ENCODE measurements at regions not wholly inside any gene's neighbourhood (a gene's known extent, or its start where the extent isn't known, plus 50 kb on each side); places are given as distances from the start of the nearest gene placed in this dataset.

GRCh38 chr9:129377931-129378661 lies 200.0 kb upstream of the IER5L start:
- Histone ChIP-seq H3K9me2 (replicated peaks; ENCODE audit: control insufficient read depth, low read length) (no peaks in the 10 kb centered on the region), H3K9me3 (ENCODE audit: control insufficient read depth, insufficient read depth, low read length) (no peaks in the 10 kb centered on the region), H3K79me2 (ENCODE audit: control insufficient read depth, low read length) (no peaks in the 10 kb centered on the region), H3F3A (ENCODE audit: control insufficient read depth, insufficient read depth) (no peaks in the 10 kb centered on the region), H3K27ac (ENCODE audit: low read depth, low read length) (no peak overlapping the region), H3K4me2 (ENCODE audit: low read length) (no peak overlapping the region), H4K20me1 (ENCODE audit: control insufficient read depth, insufficient read depth, low read depth, low read length) (no peaks in the 10 kb centered on the region), H3K4me1 (ENCODE audit: control insufficient read depth, low read length) (peaks cover 1% of the 10 kb centered on the region; the same call in 1 of the 2 replicates), H3K36me3 (ENCODE audit: control insufficient read depth, low read length) (no peaks in the 10 kb centered on the region), H3K4me3 (ENCODE audit: low read length) (no peak overlapping the region), H3K27me3 (ENCODE audit: control insufficient read depth, low read length) (peaks cover 9% of the 10 kb centered on the region)
- TF ChIP-seq, protein P1, sequence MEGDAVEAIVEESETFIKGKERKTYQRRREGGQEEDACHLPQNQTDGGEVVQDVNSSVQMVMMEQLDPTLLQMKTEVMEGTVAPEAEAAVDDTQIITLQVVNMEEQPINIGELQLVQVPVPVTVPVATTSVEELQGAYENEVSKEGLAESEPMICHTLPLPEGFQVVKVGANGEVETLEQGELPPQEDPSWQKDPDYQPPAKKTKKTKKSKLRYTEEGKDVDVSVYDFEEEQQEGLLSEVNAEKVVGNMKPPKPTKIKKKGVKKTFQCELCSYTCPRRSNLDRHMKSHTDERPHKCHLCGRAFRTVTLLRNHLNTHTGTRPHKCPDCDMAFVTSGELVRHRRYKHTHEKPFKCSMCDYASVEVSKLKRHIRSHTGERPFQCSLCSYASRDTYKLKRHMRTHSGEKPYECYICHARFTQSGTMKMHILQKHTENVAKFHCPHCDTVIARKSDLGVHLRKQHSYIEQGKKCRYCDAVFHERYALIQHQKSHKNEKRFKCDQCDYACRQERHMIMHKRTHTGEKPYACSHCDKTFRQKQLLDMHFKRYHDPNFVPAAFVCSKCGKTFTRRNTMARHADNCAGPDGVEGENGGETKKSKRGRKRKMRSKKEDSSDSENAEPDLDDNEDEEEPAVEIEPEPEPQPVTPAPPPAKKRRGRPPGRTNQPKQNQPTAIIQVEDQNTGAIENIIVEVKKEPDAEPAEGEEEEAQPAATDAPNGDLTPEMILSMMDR (IDR thresholded peaks at IDR 0.05; ENCODE audit: low read depth, low read length, poor library complexity, severe bottlenecking), result no peak
- TF ChIP-seq EZH2phosphoT487 (IDR thresholded peaks at IDR 0.05; ENCODE audit: borderline replicate concordance, low read length), result no peak

- Histone ChIP-seq H3K27me3 (ENCODE audit: control insufficient read depth, low read length) (peaks cover 5% of the 10 kb centered on the region; the same call in 1 of the 2 replicates), H4K20me1 (ENCODE audit: control insufficient read depth, insufficient read depth, low read depth, low read length) (no peaks in the 10 kb centered on the region), H3K4me3 (ENCODE audit: low read length) (no peak overlapping the region), H3K9me3 (ENCODE audit: control insufficient read depth, insufficient read depth, low read length) (no peaks in the 10 kb centered on the region), H3K79me2 (ENCODE audit: control insufficient read depth, low read length) (no peaks in the 10 kb centered on the region), H3K36me3 (ENCODE audit: control insufficient read depth, low read length) (no peaks in the 10 kb centered on the region), H3K27ac (ENCODE audit: low read depth, low read length) (no peak overlapping the region), H3K9me2 (replicated peaks; ENCODE audit: control insufficient read depth, low read length) (no peaks in the 10 kb centered on the region), H3F3A (ENCODE audit: control insufficient read depth, insufficient read depth) (no peaks in the 10 kb centered on the region), H3K4me2 (ENCODE audit: low read length) (no peak overlapping the region), H3K4me1 (ENCODE audit: control insufficient read depth, low read length) (0 out of 2 replicates have a peak, but pooled peaks cover 2% of the 10 kb centered on the region)
- TF ChIP-seq EZH2phosphoT487 (IDR thresholded peaks at IDR 0.05; ENCODE audit: borderline replicate concordance, low read length), result no peak
These were observed 199.1 kb upstream of the IER5L start for GRCh38 chr9:129377181-129377580.

DNA sequence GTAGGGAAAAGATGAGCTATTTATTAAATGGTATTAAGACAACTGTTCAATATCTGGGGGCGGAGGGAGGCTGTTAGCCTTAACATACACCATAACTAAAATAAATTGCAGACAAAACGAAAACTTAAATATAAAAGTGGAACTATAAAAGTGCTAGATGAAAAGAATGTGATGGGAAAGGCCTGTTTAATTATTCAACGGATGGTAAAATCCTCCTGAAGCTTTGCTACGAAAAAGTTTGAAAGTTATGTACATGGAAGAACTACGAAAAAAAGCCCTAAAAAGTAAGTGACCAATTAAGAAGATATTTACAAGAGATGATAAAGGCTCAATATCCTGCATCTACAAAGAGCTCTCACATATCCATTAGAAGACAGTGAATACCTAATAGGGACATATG lies 197.8 kb upstream of the IER5L start:
- Histone ChIP-seq H3K9me3 (ENCODE audit: control insufficient read depth, insufficient read depth, low read length) (no peaks in the 10 kb centered on the region), H3K4me2 (ENCODE audit: low read length) (no peak overlapping the region), H3K27ac (ENCODE audit: low read depth, low read length) (no peak overlapping the region), H3F3A (ENCODE audit: control insufficient read depth, insufficient read depth) (no peaks in the 10 kb centered on the region), H3K27me3 (ENCODE audit: control insufficient read depth, low read length) (peaks cover 5% of the 10 kb centered on the region; the same call in 1 of the 2 replicates), H3K36me3 (ENCODE audit: control insufficient read depth, low read length) (no peaks in the 10 kb centered on the region), H3K4me1 (ENCODE audit: control insufficient read depth, low read length) (0 out of 2 replicates have a peak, but pooled peaks cover 3% of the 10 kb centered on the region), H4K20me1 (ENCODE audit: control insufficient read depth, insufficient read depth, low read depth, low read length) (no peaks in the 10 kb centered on the region), H3K79me2 (ENCODE audit: control insufficient read depth, low read length) (no peaks in the 10 kb centered on the region), H3K9me2 (replicated peaks; ENCODE audit: control insufficient read depth, low read length) (no peaks in the 10 kb centered on the region), H3K4me3 (ENCODE audit: low read length) (no peak overlapping the region)
- no peak for TF ChIP-seq EZH2phosphoT487 (IDR thresholded peaks at IDR 0.05; ENCODE audit: borderline replicate concordance, low read length)
- TF ChIP-seq, protein P1 (IDR thresholded peaks at IDR 0.05; ENCODE audit: low read depth, low read length, poor library complexity, severe bottlenecking), result no peak

DNA sequence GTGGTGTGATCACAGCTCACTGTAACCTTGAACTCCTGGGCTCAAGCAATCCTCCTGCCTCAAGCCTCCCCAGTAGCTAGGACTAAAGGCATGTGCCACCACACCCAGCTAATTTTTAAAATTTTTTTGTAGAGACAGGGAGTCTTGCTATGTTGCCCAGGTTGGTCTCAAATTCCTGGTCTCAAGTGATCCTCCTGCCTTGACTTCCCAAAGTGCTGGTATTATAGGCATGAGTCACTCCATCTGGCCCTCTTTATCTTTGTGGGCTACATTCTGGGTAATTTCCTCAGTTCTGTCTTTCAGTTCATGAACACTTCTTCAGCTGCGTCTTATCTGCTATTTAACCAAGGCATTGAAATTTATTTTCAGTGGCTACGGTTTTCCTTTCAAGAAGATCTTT lies 196.6 kb upstream of the IER5L start:
- Histone ChIP-seq H3K36me3 (ENCODE audit: control insufficient read depth, low read length) (no peaks in the 10 kb centered on the region), H3K79me2 (ENCODE audit: control insufficient read depth, low read length) (no peaks in the 10 kb centered on the region), H3K27me3 (ENCODE audit: control insufficient read depth, low read length) (peaks cover 5% of the 10 kb centered on the region; the same call in 1 of the 2 replicates), H3F3A (ENCODE audit: control insufficient read depth, insufficient read depth) (no peaks in the 10 kb centered on the region), H3K27ac (ENCODE audit: low read depth, low read length) (no peak overlapping the region), H3K9me3 (ENCODE audit: control insufficient read depth, insufficient read depth, low read length) (no peaks in the 10 kb centered on the region), H3K9me2 (replicated peaks; ENCODE audit: control insufficient read depth, low read length) (no peaks in the 10 kb centered on the region), H3K4me1 (ENCODE audit: control insufficient read depth, low read length) (0 out of 2 replicates have a peak, but pooled peaks cover 3% of the 10 kb centered on the region), H4K20me1 (ENCODE audit: control insufficient read depth, insufficient read depth, low read depth, low read length) (no peaks in the 10 kb centered on the region), H3K4me2 (ENCODE audit: low read length) (no peak overlapping the region), H3K4me3 (ENCODE audit: low read length) (no peak overlapping the region)
- TF ChIP-seq, protein P1 (IDR thresholded peaks at IDR 0.05; ENCODE audit: low read depth, low read length, poor library complexity, severe bottlenecking), result no peak
- TF ChIP-seq EZH2phosphoT487 (IDR thresholded peaks at IDR 0.05; ENCODE audit: borderline replicate concordance, low read length), result no peak

All from DOHH2 (cell line).